HEK293 (cell line): ENCODE measurements at regions not wholly inside any gene's neighbourhood (a gene's known extent, or its start where the extent isn't known, plus 50 kb on each side); places are given as distances from the start of the nearest gene placed in this dataset.

Source experiments
- CTCF ChIA-PET: fragments of 350-600 bp; formaldehyde crosslinking; extraction: SDS; loops from one replicate; lab custom pipeline; 2021; ENCODE audit warnings: antibody characterized with exemption; lab: Yijun Ruan, JAX
- POLR2A ChIA-PET: fragments of 300-600 bp; formaldehyde crosslinking; extraction: SDS; loops from one replicate; lab custom pipeline; 2020; ENCODE audit warnings: antibody characterized with exemption, inconsistent platforms; lab: Yijun Ruan, JAX
- H3K27ac ChIP-seq: fragments of 200-500 bp; sonication (Bioruptor generic); 2 replicates; pipeline ENCODE4 v1.5.1; 2014; ENCODE audit warnings: low read depth, low read length, control low read depth, inconsistent platforms; ENCODE audit errors: extremely low read depth
- H3K36me3 ChIP-seq, 2 experiments: fragments of 200-500 bp in 1 of 2; sonication (Bioruptor generic) in 1 of 2; 1 replicate in 1 of 2; 2 replicates in 1 of 2; pipeline ENCODE4 v1.5.1; 2014 to 2017; ENCODE audit warnings: inconsistent platforms in 2 of 2, low read length in 2 of 2; ENCODE audit not compliant: control insufficient read depth in 2 of 2, insufficient read depth in 1 of 2
- H3K4me1 ChIP-seq: fragments of 200-500 bp; sonication (Bioruptor generic); 2 replicates; pipeline ENCODE4 v1.5.1; 2014; ENCODE audit warnings: mild to moderate bottlenecking, low read length, inconsistent platforms; ENCODE audit not compliant: control insufficient read depth, insufficient read depth
- H3K4me3 ChIP-seq: 2 replicates; pipeline ENCODE4 v1.5.1; 2011; ENCODE audit warnings: low read depth, mild to moderate bottlenecking, control low read depth, low read length, moderate library complexity
- H3K9me3 ChIP-seq: fragments of 200-500 bp; sonication (Bioruptor generic); 2 replicates; pipeline ENCODE4 v1.5.1; 2014; ENCODE audit warnings: low read depth, low read length, inconsistent platforms; ENCODE audit not compliant: control insufficient read depth, insufficient read depth
- GLIS2 ChIP-seq: fragments of 450-650 bp; formaldehyde crosslinking; IDR thresholded peaks from 2 replicates; pipeline ENCODE4 v1.5.1; 2016; ENCODE audit warnings: missing biosample characterization, missing genetic modification characterization
- HOXD13 ChIP-seq: sonication (generic); formaldehyde crosslinking; IDR thresholded peaks from 2 replicates; pipeline ENCODE4 v1.8.0; 2022; ENCODE audit warnings: missing genetic modification reagents, borderline replicate concordance
- IKZF3 ChIP-seq: fragments of 450-650 bp; IDR thresholded peaks from 2 replicates; pipeline ENCODE4 v1.5.0; 2018; ENCODE audit warnings: missing biosample characterization, mild to moderate bottlenecking, missing genetic modification characterization, moderate library complexity
- KLF10 ChIP-seq: fragments of 450-650 bp; IDR thresholded peaks from 2 replicates; pipeline ENCODE4 v1.5.1; 2018; ENCODE audit warnings: missing biosample characterization, mild to moderate bottlenecking, missing genetic modification characterization
- PRDM4 ChIP-seq: fragments of 450-650 bp; formaldehyde crosslinking; IDR thresholded peaks from 2 replicates; pipeline ENCODE4 v1.5.1; 2017; ENCODE audit warnings: missing biosample characterization, missing genetic modification characterization
- TRIM28 ChIP-seq: IDR thresholded peaks from 2 replicates; pipeline ENCODE4 v1.6.1; 2011; ENCODE audit warnings: low read length, control low read depth, borderline replicate concordance
- WT1 ChIP-seq: fragments of 450-650 bp; formaldehyde crosslinking; IDR thresholded peaks from 2 replicates; pipeline ENCODE4 v1.5.1; 2016; ENCODE audit warnings: missing biosample characterization, missing genetic modification characterization
- YY2 ChIP-seq: fragments of 450-650 bp; formaldehyde crosslinking; IDR thresholded peaks from 2 replicates; pipeline ENCODE4 v1.5.1; 2016; ENCODE audit warnings: missing biosample characterization, missing genetic modification characterization
- ZBTB44 ChIP-seq: fragments of 450-650 bp; IDR thresholded peaks from 2 replicates; pipeline ENCODE4 v1.5.1; 2018; ENCODE audit warnings: missing biosample characterization, mild to moderate bottlenecking, missing genetic modification characterization
- ZFP69B ChIP-seq: fragments of 450-650 bp; formaldehyde crosslinking; IDR thresholded peaks from 2 replicates; pipeline ENCODE4 v1.5.1; 2016; ENCODE audit warnings: missing biosample characterization, missing genetic modification characterization
- ZNF214 ChIP-seq: fragments of 450-650 bp; formaldehyde crosslinking; IDR thresholded peaks from 2 replicates; pipeline ENCODE4 v1.5.1; 2017; ENCODE audit warnings: missing biosample characterization, mild to moderate bottlenecking, missing genetic modification characterization, borderline replicate concordance
- ZNF23 ChIP-seq: fragments of 450-650 bp; formaldehyde crosslinking; IDR thresholded peaks from 2 replicates; pipeline ENCODE4 v1.5.1; 2016; ENCODE audit warnings: missing biosample characterization, missing genetic modification characterization, borderline replicate concordance
- ZNF404 ChIP-seq: fragments of 450-650 bp; formaldehyde crosslinking; IDR thresholded peaks from 2 replicates; pipeline ENCODE4 v1.5.1; 2017; ENCODE audit warnings: missing biosample characterization, missing genetic modification characterization
- ZNF48 ChIP-seq: fragments of 450-650 bp; formaldehyde crosslinking; IDR thresholded peaks from 2 replicates; pipeline ENCODE4 v1.5.1; 2016; ENCODE audit warnings: missing biosample characterization, missing genetic modification characterization
- ZNF660 ChIP-seq: fragments of 450-650 bp; IDR thresholded peaks from 2 replicates; pipeline ENCODE4 v1.5.1; 2018; ENCODE audit warnings: missing biosample characterization, mild to moderate bottlenecking, missing genetic modification characterization
- ZNF670 ChIP-seq: fragments of 450-650 bp; formaldehyde crosslinking; IDR thresholded peaks from 2 replicates; pipeline ENCODE4 v1.5.1; 2016; ENCODE audit warnings: missing biosample characterization, missing genetic modification characterization, low read depth
- ZNF704 ChIP-seq: fragments of 450-650 bp; formaldehyde crosslinking; IDR thresholded peaks from 2 replicates; pipeline ENCODE4 v1.5.1; 2016; ENCODE audit warnings: missing biosample characterization, missing genetic modification characterization
- ZNF747 ChIP-seq: fragments of 450-650 bp; formaldehyde crosslinking; IDR thresholded peaks from 2 replicates; pipeline ENCODE4 v1.5.1; 2016; ENCODE audit warnings: missing biosample characterization, missing genetic modification characterization
- ZNF768 ChIP-seq: fragments of 450-650 bp; formaldehyde crosslinking; IDR thresholded peaks from 2 replicates; pipeline ENCODE4 v1.5.1; 2018; ENCODE audit warnings: missing biosample characterization, mild to moderate bottlenecking, missing genetic modification characterization
- ZSCAN16 ChIP-seq: fragments of 450-650 bp; formaldehyde crosslinking; IDR thresholded peaks from 2 replicates; pipeline ENCODE4 v1.5.1; 2016; ENCODE audit warnings: missing biosample characterization, missing genetic modification characterization

GRCh38 chr12:33052141-33053051 lies 155.8 kb upstream of the PKP2 start (continued):
- TF ChIP-seq PRDM4 (tag by site-specific recombination) (no peak), KLF10 (tag by site-specific recombination) (no peak), YY2 (no peak)

GRCh38 chr12:33047666-33048065 lies 151.1 kb upstream of the PKP2 start:
- no peaks in the 10 kb centered on the region for H3K9me3 ChIP-seq
- TF ChIP-seq WT1: no peak
- TF ChIP-seq ZNF670: no peak
- no peak for TF ChIP-seq ZFP69B (tag by site-specific recombination)
- TF ChIP-seq ZNF23 (tag by site-specific recombination): no peak
- no peak for TF ChIP-seq ZNF48
- TF ChIP-seq ZNF404: no peak
- TF ChIP-seq TRIM28: no peak
- no peak for TF ChIP-seq ZBTB44
- TF ChIP-seq ZNF768 (tag by site-specific recombination): no peak
- TF ChIP-seq ZSCAN16 (tag by site-specific recombination): no peak
- no peak for TF ChIP-seq IKZF3 (tag by site-specific recombination)
- no peak for TF ChIP-seq ZNF747 (tag by site-specific recombination)
- TF ChIP-seq HOXD13: no peak
- TF ChIP-seq PRDM4 (tag by site-specific recombination): no peak
- H3K4me1 ChIP-seq: no peaks in the 10 kb centered on the region
- ChIA-PET CTCF (no interaction called here), POLR2A (no interaction called here)
- no peaks in the 10 kb centered on the region for H3K36me3 ChIP-seq
- no peak overlapping the region for H3K27ac ChIP-seq
- no peak overlapping the region for H3K4me3 ChIP-seq

GRCh38 chr12:33044447-33044846 lies 147.9 kb upstream of the PKP2 start:
- Histone ChIP-seq H3K36me3 (no peaks in the 10 kb centered on the region), H3K9me3 (no peaks in the 10 kb centered on the region), H3K27ac (no peak overlapping the region), H3K4me3 (no peak overlapping the region), H3K4me1 (no peaks in the 10 kb centered on the region)
- TF ChIP-seq ZNF214 (tag by site-specific recombination): no peak
- no peak for TF ChIP-seq ZNF660 (tag by site-specific recombination)
- no peak for TF ChIP-seq GLIS2 (tag by site-specific recombination)
- no peak for TF ChIP-seq ZNF704 (tag by site-specific recombination)
- no peak for TF ChIP-seq YY2
- no peak for TF ChIP-seq ZNF670
- no peak for TF ChIP-seq ZNF404
- ChIA-PET CTCF (no interaction called here), POLR2A (no interaction called here)
